ENCODE measurements at regions not wholly inside any gene's neighbourhood (a gene's known extent, or its start where the extent isn't known, plus 50 kb on each side); places are given as distances from the start of the nearest gene placed in this dataset.
"Not testable (repeated sequence)": the region's sequence is repeated elsewhere in the genome, so short reads cannot be mapped to it uniquely, and the experiment has no call there.

DNA sequence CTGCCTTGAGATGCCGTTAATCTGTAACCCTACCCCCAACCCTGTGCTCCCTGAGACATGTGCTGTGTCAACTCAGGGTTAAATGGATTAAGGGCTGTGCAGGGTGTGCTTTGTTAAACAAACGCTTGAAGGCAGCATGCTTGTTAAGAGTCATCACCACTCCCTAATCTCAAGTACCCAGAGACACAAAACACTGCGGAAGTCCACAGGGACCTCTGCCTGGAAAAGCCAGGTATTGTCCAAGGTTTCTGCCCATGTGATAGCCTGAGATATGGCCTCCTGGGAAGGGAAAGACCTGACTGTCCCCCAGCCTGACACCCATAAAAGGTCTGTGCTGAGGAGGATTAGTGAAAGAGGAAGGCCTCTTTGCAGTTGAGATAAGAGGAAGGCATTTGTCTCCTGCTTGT is 270.8 kb upstream of the FRG2C start:
- not testable (repeated sequence) for DNase-seq (ENCODE audit: low read depth)

DNA sequence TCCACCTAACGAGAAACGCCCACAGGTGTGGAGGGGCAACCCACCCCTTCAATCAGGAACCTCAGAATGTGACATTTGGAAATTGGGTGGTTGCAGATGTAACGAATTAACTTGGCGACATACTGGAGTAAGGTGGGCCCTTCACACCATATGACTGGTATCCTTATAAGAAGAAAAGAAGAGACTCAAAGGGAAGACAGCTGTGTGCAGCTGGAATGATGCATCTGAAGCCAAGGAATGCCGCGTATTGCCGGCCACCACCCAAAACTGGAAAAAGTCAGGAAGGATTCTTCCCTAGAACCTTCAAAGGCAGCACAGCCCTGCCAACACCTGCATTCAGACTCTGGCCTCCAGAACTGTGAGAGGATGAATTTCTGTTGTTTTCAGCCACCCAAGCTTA is 270.0 kb upstream of the FRG2C start:
- not testable (repeated sequence) for DNase-seq (ENCODE audit: low read depth)

DNA sequence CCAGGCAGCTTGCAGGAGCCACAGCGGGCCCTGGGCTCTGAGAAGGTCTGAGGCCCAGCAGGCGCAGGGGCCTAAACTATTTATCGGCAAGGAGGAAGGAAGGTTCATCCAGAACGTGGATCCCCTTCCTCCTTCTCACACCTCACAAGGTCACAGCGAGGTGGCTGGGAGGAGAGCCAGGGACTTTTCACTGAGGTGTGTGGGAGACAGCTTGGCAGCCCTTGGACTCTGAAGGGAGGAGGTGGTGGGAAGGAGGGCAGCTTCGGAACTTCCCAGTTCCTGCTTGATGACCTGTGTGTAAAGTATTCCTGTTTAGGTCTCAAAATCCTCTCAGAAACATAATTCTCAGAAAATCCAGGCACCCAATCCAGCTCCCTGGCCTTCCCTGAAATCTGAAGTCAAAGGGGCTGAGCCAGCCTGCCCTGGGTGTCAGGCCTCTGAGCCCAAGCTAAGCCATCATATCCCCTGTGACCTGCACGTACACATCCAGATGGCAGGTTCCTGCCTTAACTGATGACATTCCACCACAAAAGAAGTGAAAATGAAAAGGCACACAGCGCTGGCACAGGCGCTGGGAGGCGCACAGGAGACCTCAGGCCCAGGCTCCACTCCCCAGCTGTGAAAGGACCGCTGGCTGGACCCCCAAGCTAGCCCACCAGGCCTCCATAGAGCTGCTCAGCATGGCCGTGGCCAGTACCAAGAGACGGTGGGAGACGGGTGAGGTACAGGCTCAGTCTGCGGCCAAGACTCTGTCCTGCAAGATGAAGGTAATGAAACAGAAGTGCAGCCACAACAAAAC is 269.4 kb upstream of the FRG2C start:
- not testable (repeated sequence) for DNase-seq (ENCODE audit: low read depth)

DNA sequence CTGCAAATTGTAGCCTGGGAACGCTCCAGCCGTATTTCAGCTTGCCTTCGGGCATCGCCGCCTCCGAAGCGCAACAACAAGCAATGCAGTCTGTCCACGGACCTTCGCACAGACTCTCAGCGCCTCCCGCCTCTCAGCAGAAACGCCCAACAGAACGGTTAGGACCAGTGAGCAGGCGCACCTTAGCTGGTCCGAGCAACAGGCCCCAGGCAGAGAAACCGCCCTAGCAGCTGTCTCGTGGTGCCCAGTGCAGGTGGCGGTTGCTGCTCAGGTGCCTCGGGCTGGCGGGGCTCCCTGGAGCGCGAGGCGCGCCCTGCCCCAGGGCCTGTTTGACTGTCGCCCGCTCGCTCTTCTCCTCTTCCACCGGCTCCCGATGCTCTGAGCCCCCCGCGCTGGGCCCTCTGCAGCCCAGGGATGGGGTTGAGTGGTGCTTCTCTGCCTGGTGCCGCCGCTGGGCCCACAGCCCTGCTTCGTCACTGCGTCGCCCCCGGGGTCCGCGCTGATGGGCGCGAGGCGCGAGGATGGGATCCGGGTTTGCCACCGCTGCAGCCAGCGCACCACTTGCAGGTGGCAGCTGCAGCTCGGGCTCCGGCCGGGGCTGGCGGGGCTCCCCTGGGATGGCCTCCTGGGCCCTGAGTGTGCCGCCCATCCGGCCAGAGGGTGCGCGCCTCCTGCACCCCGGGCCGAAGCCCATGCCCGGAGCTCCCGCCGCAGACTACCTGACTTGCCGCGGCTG is 268.4 kb upstream of the FRG2C start:
- DNase-seq (ENCODE audit: low read depth), result no peak

DNA sequence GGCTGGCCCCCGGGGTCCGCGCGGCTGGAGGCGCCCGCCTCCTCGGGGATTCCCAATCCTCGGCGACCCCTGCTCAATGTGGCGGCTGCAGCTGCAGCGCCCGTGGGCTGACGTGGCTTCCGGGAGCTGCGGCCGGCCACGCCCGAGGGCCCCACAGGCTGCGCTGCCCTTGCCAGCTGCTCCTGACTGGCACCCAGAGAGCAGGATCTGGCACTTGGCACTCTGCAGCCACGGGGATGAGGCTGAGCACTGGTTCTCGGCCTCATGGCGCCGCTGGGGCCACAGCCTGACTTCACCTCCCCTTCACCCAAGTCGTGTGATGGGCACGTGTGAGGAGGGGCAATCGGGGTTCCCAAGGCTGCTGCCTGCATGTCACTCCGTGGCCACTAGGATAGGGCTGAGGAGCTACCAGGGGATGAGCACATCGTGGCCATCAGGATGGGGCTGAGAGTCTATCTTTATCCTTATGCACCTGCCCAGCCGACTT is 267.8 kb upstream of the FRG2C start:
- peak; percentile 5 for DNase-seq (ENCODE audit: low read depth)

DNA sequence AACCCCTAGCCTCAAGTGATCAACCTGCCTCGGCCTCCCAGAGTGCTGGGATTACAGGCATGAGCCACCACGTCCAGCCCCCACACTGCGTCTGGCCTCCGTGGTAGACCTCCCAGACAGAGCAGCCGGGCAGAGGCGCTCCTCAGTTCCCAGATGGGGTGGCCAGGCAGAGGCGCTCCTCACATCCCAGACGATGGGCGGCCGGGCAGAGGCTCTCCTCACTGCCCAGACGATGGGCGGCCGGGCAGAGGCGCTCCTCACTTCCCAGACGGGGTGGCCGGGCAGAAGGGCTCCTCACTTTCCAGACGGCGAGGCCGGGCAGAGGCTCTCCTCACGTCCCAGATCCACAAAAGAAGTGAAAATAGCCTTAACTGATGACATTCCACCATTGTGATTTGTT is 266.6 kb upstream of the FRG2C start:
- DNase-seq (ENCODE audit: low read depth), result not testable (repeated sequence)

DNA sequence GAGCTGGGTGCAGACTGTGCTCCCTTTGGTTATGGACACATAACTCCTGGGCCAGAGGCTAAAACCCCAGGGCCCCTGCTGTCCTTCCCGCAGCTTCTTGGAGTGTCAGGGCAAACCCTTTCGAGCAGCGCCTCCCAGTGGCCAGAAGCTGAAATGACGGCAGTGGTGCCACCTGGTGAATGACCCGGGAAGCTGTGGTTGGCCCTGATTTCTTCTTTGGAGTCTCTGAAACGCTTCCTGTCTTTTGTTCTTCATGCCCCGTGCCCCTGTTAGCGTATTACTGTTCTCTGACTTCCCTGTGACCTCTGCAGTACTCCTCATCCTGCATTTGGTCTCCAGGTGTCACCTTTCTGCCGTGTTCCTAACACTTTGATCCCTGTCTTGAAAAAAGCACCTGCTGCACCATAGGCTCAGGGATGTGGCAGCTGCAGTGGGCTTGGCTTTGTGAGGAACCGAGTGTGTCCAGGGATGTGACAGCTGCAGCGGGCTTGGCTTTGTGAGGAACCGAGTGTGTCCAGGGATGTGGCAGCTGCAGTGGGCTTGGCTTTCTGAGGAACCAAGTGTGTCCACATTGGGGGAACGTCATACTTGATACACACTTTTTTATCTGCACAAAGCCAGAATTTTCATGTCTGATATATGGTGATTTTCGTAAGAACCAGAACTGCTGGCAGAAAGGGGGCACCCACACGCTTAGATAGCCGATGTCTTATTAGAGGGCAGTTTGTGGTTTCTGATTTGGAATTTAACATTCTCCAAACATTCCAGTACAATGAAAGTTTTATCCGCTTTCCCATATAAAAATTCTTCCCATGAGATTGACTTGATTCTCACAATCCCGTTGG is 241.8 kb upstream of the FRG2C start:
- DNase-seq (ENCODE audit: low read depth), result not testable (repeated sequence)

DNA sequence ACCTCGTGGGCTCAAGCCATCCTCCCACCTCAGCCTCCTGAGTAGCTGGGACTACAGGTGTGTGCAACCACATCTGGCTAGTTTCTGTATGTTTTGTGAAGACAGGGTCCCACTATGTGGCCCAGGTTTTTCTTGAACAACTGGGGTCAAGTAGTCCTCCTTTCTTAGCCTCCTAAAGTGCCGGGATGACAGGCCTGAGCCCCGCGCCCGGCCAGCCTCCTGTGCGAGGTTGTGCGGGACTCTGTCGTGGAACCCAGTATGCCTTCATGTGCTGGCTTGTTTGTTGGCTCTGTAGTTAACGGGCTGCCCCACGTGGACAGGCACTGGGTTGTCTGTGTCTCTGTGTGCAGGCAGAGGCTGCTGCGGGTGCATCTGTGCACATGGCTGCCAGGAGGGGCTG is 238.7 kb upstream of the FRG2C start:
- DNase-seq (ENCODE audit: low read depth), result not testable (repeated sequence)

DNA sequence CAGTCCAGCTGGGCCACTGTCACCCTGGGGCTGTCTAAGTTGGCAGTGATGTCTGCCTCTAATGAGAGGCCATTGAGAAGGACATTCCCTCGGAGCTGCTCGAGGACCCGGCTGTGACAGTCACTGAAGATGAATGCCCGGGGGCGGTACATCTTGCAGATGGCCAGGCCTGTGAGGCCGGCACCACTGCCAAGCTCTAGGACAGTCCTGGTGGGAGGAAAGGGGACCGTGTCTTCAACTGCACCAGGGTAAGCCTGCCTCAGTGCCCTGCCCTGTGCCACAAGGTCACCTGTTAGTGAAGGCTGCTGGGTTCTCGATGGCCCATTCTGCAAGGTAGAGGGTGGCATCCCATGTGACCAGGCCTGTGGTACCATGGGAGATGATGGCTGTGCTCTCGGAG is 236.6 kb upstream of the FRG2C start:
- DNase-seq (ENCODE audit: low read depth), result not testable (repeated sequence)

DNA sequence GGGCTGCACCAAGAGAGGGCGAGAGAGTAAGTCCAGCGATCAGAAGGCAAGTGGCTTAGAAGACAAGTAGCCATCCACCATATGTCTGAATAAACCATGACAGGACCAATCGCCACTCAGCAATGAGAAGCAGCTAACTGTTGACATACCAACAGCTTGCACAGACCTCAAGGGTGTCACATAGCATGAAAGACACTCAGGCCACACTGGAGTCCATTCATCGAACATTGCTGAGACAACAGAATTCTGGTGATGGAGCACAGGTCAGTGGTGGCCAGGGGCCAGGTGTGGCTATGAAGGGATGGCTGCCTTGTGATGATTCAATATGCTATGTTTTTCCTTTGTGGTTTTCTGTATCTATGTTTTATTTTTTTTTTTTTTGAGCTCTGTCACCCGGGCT is 236.2 kb upstream of the FRG2C start:
- peak; percentile 64 for DNase-seq (ENCODE audit: low read depth)

DNA sequence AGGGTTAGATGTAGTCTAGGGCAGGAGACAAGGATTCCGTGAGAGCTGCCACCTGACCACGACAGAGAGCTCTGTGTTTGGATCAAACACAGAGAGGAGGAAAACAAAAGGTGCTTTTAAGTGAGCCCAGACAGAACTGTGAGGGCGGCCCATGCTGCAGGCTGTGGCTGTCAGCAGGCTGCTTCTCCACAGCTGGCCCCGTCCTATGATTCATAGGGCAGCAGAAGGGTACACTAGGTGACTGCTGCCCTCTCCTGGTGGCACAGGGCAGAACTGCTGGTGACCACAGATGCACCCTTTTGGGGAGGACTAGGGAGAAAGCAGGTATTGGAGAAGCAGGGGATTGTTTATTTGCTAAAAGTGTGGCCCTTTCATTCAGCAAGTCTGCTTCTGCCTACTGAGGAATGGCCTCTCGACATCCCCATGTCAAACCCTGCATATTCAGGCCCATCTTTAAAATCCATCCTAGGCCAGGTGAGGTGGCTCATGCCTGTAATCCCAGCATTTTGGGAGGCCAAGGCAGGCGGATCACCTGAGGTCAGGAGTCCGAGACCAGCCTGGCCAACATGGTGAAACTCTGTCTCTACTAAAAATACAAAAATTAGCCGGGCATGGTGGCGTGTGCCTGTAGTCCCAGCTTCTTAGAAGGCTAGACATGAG is 234.4 kb upstream of the FRG2C start:
- DNase-seq (ENCODE audit: low read depth), result peak; percentile 83

DNA sequence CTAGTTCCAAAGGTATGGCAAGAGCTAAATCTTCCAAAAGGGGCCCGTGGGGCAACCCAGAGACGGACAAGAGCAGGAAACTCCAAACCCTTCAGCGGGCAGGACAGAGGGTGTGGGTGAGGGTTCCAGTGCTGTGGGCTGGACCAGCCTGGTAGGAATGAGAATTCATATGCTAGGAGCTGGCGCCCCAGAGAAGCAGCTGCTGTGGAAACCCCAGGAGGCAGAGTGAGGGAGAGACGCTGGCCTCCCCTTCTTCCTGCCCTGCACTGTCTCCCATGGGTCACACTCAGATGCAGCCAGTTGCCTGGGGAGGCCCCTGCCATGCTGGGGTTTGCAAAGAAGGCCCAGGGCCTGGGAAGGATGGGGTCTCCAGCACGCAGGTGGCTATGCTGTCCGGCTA is 233.7 kb upstream of the FRG2C start:
- DNase-seq (ENCODE audit: low read depth), result not testable (repeated sequence)

DNA sequence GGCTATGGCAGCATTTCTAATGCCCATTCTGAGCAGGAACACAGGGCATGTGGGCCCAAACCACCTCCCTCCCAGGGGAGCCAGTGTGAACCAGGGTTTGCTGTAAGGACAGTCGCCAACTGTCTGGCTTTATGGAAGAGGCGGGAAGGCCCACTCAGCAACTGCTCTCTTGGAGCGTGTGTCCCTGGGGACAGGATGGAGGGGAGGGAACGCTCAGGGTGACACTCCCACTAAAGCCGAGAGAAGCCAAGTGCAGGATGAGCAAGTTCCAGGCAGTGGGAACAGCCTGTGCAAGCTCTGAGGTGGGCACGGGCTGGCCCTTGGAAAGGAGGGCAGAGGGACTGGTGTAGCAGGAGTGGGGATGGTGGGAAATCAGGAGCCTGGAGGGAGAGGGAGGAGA is 233.0 kb upstream of the FRG2C start:
- not testable (repeated sequence) for DNase-seq (ENCODE audit: low read depth)

DNA sequence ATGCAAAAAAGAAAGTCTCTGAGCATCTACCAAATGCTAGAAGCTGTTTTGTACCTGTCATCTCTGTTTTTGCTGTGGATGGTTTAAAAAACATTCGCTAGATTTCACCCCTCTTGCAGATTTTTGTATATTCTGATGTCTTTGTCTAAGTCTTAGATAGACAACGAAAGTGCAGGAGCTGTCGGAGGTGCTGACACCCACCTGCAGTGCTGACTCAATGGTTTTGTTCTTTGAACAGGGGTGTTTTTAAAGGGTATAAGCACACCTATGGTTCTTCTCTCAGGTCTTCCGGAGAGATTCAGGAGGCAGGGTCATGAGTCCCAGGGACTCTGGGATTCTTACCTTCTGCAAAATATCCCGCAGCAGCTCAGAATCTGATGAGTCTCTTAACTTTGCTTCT is 231.7 kb upstream of the FRG2C start:
- DNase-seq (ENCODE audit: low read depth), result not testable (repeated sequence)

DNA sequence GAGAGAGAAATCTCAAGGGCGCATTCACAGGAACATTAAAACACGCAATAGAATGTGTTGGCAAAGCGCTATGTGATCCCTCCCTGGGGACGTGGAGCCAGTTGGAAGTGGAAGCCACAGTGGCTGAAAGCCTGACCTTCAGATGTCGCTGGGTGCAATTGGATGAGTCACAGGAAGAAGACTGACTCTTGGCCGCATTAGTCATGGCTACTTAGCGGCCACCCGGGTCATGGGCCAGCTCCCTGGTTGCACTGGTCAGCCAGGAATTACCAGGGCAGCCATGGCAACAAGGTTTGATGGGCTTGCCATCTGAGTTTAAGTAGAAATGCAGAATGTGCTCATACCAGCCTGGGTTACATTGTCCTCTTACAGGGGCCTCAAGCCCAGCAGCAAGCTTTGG is 231.2 kb upstream of the FRG2C start:
- peak; percentile 100 for DNase-seq (ENCODE audit: low read depth)

DNA sequence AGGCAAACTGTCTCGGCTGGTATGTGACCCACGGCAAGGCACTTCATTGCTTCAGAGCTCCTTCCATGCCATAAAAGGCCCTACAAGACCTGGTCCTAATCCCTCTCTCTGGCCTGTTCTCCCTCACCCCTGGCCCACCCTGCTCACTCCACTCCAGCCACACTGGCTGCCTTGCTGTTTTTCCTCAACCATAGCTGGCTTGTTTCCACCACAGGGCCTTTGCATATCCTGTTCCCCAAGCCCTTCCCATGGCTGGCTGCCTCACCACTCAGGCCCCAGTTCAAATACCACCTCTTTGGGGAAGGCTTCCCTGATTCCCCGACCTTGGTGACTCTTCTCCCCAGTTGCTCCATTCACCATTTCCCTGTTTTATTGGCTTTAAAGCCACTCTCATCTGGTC is 230.8 kb upstream of the FRG2C start:
- not testable (repeated sequence) for DNase-seq (ENCODE audit: low read depth)

DNA sequence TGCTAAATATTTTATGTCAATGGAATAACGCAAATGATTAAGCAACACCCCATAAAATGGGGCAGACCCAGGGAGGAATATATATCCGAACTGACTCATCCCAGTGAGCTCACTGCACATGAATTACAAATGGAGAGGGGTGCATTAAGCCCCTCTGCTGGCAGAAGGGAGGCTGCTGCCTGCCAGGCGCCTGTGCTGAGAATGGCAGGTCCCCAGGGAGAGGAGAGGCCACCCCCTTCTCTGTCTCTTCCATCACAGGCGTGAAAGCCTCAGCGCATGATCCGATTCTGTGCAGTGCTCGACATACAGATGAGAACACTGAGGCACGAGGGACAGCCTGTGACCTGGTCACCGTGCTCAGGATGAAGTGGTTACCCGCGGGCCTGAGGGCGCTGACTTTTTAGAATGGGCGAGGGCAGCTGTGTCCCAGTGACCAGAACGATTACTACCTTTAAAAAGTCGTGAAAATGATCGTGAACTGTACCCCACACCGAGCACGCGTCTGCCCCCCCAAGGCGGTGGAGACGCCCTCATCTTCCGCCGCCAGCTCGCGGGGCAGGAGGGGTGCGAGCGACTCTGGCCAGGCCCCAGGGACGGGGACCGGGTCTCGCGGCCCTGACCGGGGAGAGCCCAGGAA is 229.7 kb upstream of the FRG2C start:
- DNase-seq (ENCODE audit: low read depth), result peak; percentile 65

DNA sequence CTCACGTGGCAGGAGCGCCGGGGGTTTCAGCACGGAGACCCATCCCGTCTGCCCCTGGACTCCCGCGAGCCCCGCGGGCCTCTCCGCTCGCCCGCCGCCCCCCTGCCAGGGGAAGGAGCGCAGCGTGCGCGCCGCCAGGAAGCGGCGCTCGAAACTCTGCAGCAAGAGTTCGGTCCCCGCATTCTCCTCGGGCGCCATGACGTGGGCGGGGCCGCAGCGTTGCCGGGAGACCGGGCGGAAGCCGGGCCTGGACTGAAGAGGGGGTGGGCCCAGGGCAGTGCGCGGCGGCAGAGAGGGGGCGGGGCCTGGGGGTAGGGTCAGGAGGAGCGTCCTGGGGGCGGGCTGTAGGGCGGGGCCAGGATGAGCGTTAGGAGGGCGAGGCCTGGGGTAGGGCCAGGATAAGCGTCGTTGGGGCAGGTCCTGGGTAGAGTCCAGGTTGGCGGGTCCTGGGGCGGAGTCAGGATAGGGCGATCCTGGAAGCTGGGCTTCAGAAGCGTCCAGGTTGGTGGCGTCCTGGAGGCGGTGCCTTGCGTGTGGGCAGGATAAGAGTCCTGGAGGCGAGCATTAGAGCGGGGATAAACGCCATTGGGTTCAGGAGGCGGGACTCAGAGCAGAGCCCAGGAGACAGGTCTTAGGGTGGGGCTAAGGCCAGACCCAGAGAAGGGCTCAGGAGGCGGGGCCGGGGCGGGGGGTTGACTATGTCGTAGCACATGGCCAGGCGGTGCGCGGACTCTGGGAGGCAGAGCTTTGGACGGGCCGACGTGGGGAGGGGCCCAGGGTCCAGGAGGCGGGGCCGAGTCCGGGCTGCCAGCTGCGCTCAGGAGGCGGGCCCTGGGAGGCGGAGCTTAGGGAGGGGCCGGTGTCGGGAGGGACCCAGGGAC is 229.0 kb upstream of the FRG2C start:
- peak; percentile 98 for DNase-seq (ENCODE audit: low read depth)

DNA sequence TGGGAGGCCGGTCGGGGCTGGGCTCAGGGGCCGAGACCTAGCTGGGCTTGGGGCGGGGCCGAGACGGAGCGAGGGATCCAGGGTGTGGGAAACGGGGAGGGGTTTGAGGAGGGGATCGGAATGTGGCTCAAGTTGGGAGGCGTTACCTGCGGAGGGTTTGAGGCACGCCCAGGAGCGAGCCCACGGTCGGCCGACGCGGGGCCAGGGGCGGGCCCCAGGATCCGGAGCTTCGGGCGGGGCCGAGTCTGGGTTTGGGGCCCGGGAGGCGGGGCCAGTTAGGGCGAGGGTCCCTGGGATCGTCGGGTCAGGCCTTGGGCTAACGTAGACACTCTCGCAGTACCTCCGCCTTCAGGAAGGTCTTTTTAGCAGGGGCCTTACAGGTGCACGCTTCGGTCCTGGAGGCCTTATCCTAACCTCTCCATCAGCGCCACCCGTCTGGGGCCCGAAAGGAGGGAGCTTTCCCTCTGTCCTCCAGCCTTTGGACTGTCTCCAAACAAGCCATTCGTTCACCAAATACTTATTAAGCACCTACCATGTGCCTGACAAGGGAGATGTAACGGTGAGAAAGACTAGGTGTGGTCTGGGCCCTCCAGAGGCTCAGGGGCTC is 228.2 kb upstream of the FRG2C start:
- DNase-seq (ENCODE audit: low read depth), result not testable (repeated sequence)

DNA sequence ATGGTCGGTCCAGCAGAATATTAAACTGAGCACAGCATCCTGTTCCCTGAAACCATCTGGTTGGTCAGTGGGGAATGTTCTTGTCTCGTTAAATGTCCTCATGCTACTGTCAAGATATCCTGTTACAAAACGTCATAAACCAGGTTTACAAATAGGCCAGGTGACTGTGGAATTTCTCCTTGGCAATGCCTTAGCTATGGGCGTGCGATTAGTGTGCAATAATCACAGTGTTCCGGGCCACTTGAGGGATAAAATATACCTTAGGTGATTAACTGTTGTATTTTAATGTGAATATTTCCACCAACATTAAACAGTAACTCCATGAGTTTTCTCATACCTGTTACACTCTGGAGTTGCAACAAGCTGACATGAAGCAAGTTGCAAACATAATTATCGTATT is 223.1 kb upstream of the FRG2C start:
- DNase-seq (ENCODE audit: low read depth), result not testable (repeated sequence)
